ENCODE measurements at regions not wholly inside any gene's neighbourhood (a gene's known extent, or its start where the extent isn't known, plus 50 kb on each side); places are given as distances from the start of the nearest gene placed in this dataset.

GRCh38 chr3:168862466-168862865, 766.7 kb upstream of the GOLIM4 start:
- H3K4me3 ChIP-seq (ENCODE audit: low read depth, low read length), result no peak overlapping the region
- no peak for TF ChIP-seq CTCF (conservative IDR thresholded peaks at IDR 0.05; ENCODE audit: low read depth, low read length)
- DNase-seq (ENCODE audit: low read depth), result no peak

- no peak overlapping the region for H3K4me3 ChIP-seq (ENCODE audit: low read depth, low read length)
- DNase-seq (ENCODE audit: low read depth), result no peak
- TF ChIP-seq CTCF (conservative IDR thresholded peaks at IDR 0.05; ENCODE audit: low read depth, low read length), result no peak
Observed at GRCh38 chr3:168860592-168860991, 764.9 kb upstream of the GOLIM4 start.

- DNase-seq (ENCODE audit: low read depth), result no peak
- H3K4me3 ChIP-seq (ENCODE audit: low read depth, low read length), result no peak overlapping the region
- TF ChIP-seq CTCF (conservative IDR thresholded peaks at IDR 0.05; ENCODE audit: low read depth, low read length), result no peak
Observed at GRCh38 chr3:168860028-168860427, 764.3 kb upstream of the GOLIM4 start.

- no peak for DNase-seq (ENCODE audit: low read depth)
- no peak for TF ChIP-seq CTCF (conservative IDR thresholded peaks at IDR 0.05; ENCODE audit: low read depth, low read length)
- no peak overlapping the region for H3K4me3 ChIP-seq (ENCODE audit: low read depth, low read length)
Observed at GRCh38 chr3:168859574-168859973, 763.9 kb upstream of the GOLIM4 start.

GRCh38 chr3:168859143-168859542, 763.4 kb upstream of the GOLIM4 start:
- DNase-seq (ENCODE audit: low read depth), result no peak
- TF ChIP-seq CTCF (conservative IDR thresholded peaks at IDR 0.05; ENCODE audit: low read depth, low read length), result no peak
- H3K4me3 ChIP-seq (ENCODE audit: low read depth, low read length), result no peak overlapping the region

GRCh38 chr3:168858327-168858726, 762.6 kb upstream of the GOLIM4 start:
- TF ChIP-seq CTCF (conservative IDR thresholded peaks at IDR 0.05; ENCODE audit: low read depth, low read length), result no peak
- no peak for DNase-seq (ENCODE audit: low read depth)
- H3K4me3 ChIP-seq (ENCODE audit: low read depth, low read length), result no peak overlapping the region

- no peak for TF ChIP-seq CTCF (conservative IDR thresholded peaks at IDR 0.05; ENCODE audit: low read depth, low read length)
- no peak overlapping the region for H3K4me3 ChIP-seq (ENCODE audit: low read depth, low read length)
- no peak for DNase-seq (ENCODE audit: low read depth)
Observed at GRCh38 chr3:168850109-168850508, 754.4 kb upstream of the GOLIM4 start.
